ENCODE measurements at regions not wholly inside any gene's neighbourhood (a gene's known extent, or its start where the extent isn't known, plus 50 kb on each side); places are given as distances from the start of the nearest gene placed in this dataset.

GRCh38 chr7:46720761-46721160 lies 799.7 kb upstream of the IGFBP3 start:
- TF ChIP-seq CTCF (IDR thresholded peaks at IDR 0.05) (no peak), EZH2 (IDR thresholded peaks at IDR 0.05; ENCODE audit: borderline replicate concordance, insufficient read depth, low read depth, low read length, poor library complexity, severe bottlenecking) (no peak)
